ENCODE measurements at regions not wholly inside any gene's neighbourhood (a gene's known extent, or its start where the extent isn't known, plus 50 kb on each side); places are given as distances from the start of the nearest gene placed in this dataset.

- Mint-ChIP-seq H3K9me3 (ENCODE audit: unreplicated experiment) (no peaks in the 10 kb centered on the region), H3K4me3 (ENCODE audit: unreplicated experiment) (no peak overlapping the region), H3K27ac (ENCODE audit: unreplicated experiment) (no peak overlapping the region), H3K27me3 (ENCODE audit: insufficient read depth, unreplicated experiment) (peaks cover 10% of the 10 kb centered on the region), H3K36me3 (ENCODE audit: insufficient read depth, unreplicated experiment) (no peaks in the 10 kb centered on the region), H3K4me1 (ENCODE audit: low read depth, unreplicated experiment) (no peaks in the 10 kb centered on the region)
- BruUV-seq (replicated peaks) = no TSS peak
- CTCF ChIA-PET = no interaction called here
- intact Hi-C loops (cut with micrococcal nuclease; ENCODE audit: unreplicated experiment) = no loop called here
- no peak overlapping the region for H3K4me3 ChIP-seq (ENCODE audit: low read depth, low read length)
- no peaks in the 10 kb centered on the region for H3K36me3 ChIP-seq (ENCODE audit: control insufficient read depth, insufficient read depth, low read length)
- POLR2A ChIA-PET = interaction anchor here (0.7 kb wide), 1 partner anchor 62 kb away, joined by 5 read pairs; no protein-coding TSS in a partner anchor
- TF ChIP-seq, protein P1, sequence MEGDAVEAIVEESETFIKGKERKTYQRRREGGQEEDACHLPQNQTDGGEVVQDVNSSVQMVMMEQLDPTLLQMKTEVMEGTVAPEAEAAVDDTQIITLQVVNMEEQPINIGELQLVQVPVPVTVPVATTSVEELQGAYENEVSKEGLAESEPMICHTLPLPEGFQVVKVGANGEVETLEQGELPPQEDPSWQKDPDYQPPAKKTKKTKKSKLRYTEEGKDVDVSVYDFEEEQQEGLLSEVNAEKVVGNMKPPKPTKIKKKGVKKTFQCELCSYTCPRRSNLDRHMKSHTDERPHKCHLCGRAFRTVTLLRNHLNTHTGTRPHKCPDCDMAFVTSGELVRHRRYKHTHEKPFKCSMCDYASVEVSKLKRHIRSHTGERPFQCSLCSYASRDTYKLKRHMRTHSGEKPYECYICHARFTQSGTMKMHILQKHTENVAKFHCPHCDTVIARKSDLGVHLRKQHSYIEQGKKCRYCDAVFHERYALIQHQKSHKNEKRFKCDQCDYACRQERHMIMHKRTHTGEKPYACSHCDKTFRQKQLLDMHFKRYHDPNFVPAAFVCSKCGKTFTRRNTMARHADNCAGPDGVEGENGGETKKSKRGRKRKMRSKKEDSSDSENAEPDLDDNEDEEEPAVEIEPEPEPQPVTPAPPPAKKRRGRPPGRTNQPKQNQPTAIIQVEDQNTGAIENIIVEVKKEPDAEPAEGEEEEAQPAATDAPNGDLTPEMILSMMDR (IDR thresholded peaks at IDR 0.05; ENCODE audit: insufficient read depth in 1 of 2, low read depth in 1 of 2, low read length in 1 of 2, severe bottlenecking in 1 of 2, unreplicated experiment in 1 of 2) = no peak
- no peaks in the 10 kb centered on the region for H3K4me1 ChIP-seq
- no peaks in the 10 kb centered on the region; the same call in 1 of the 2 replicates for H3K27me3 ChIP-seq (replicated peaks; ENCODE audit: control insufficient read depth, insufficient read depth, low read length)
- H3K9me3 ChIP-seq = no peaks in the 10 kb centered on the region
- DNase-seq = no peak
These were observed 153.3 kb upstream of the HNRNPA3 start for GRCh38 chr2:177059293-177059692.

DNA sequence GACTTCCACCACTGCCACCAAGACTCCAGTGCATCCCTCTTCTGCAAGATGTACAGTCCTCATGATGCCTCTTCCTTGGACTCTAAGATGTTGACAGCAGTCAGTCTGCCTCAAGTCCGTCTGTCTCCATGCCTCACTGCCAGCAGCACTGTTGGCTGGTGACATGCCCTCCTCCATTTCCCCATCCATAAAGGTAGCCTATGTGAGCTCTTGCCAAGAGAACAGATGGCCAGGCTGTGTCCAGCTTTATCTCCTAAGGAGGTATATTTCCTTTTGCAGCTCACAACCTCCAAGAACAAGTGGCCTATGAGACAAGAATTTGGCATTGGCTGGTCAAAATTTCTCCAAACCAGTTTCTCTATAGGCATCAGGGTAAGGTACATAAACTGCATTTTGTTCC is 149.3 kb upstream of the HNRNPA3 start:
- Mint-ChIP-seq H3K27me3 (ENCODE audit: insufficient read depth, unreplicated experiment) (peaks cover 13% of the 10 kb centered on the region), H3K4me3 (ENCODE audit: unreplicated experiment) (no peak overlapping the region), H3K27ac (ENCODE audit: unreplicated experiment) (no peak overlapping the region), H3K4me1 (ENCODE audit: low read depth, unreplicated experiment) (no peaks in the 10 kb centered on the region), H3K36me3 (ENCODE audit: insufficient read depth, unreplicated experiment) (no peaks in the 10 kb centered on the region), H3K9me3 (ENCODE audit: unreplicated experiment) (no peaks in the 10 kb centered on the region)
- Histone ChIP-seq H3K4me3 (ENCODE audit: low read depth, low read length) (no peak overlapping the region), H3K27me3 (replicated peaks; ENCODE audit: control insufficient read depth, insufficient read depth, low read length) (no peaks in the 10 kb centered on the region; the same call in 1 of the 2 replicates), H3K4me1 (no peaks in the 10 kb centered on the region), H3K36me3 (ENCODE audit: control insufficient read depth, insufficient read depth, low read length) (no peaks in the 10 kb centered on the region), H3K9me3 (no peaks in the 10 kb centered on the region)
- ChIA-PET POLR2A (no interaction called here), CTCF (no interaction called here)
- intact Hi-C loops (cut with micrococcal nuclease; ENCODE audit: unreplicated experiment) = no loop called here
- TF ChIP-seq, protein P1 (IDR thresholded peaks at IDR 0.05; ENCODE audit: insufficient read depth in 1 of 2, low read depth in 1 of 2, low read length in 1 of 2, severe bottlenecking in 1 of 2, unreplicated experiment in 1 of 2) = no peak
- DNase-seq = no peak
- no TSS peak for BruUV-seq (replicated peaks)

- H3K4me3 Mint-ChIP-seq (ENCODE audit: unreplicated experiment) = no peak overlapping the region
- Histone ChIP-seq H3K4me3 (ENCODE audit: low read depth, low read length) (no peak overlapping the region), H3K4me1 (no peaks in the 10 kb centered on the region), H3K27me3 (replicated peaks; ENCODE audit: control insufficient read depth, insufficient read depth, low read length) (no peaks in the 10 kb centered on the region; the same call in 1 of the 2 replicates), H3K9me3 (no peaks in the 10 kb centered on the region), H3K36me3 (ENCODE audit: control insufficient read depth, insufficient read depth, low read length) (no peaks in the 10 kb centered on the region)
- intact Hi-C loops (cut with micrococcal nuclease; ENCODE audit: unreplicated experiment) = no loop called here
- POLR2A ChIA-PET = no interaction called here
- TF ChIP-seq, protein P1 (IDR thresholded peaks at IDR 0.05; ENCODE audit: insufficient read depth in 1 of 2, low read depth in 1 of 2, low read length in 1 of 2, severe bottlenecking in 1 of 2, unreplicated experiment in 1 of 2) = no peak
- CTCF ChIA-PET = no interaction called here
- H3K36me3 Mint-ChIP-seq (ENCODE audit: insufficient read depth, unreplicated experiment) = no peaks in the 10 kb centered on the region
- DNase-seq = no peak
- peaks cover 7% of the 10 kb centered on the region for H3K27me3 Mint-ChIP-seq (ENCODE audit: insufficient read depth, unreplicated experiment)
- H3K27ac Mint-ChIP-seq (ENCODE audit: unreplicated experiment) = no peak overlapping the region
- no peaks in the 10 kb centered on the region for H3K4me1 Mint-ChIP-seq (ENCODE audit: low read depth, unreplicated experiment)
- no TSS peak for BruUV-seq (replicated peaks)
- no peaks in the 10 kb centered on the region for H3K9me3 Mint-ChIP-seq (ENCODE audit: unreplicated experiment)
These were observed 148.2 kb upstream of the HNRNPA3 start for GRCh38 chr2:177064422-177064821.

All from Caco-2 (cell line).